ENCODE measurements at regions not wholly inside any gene's neighbourhood (a gene's known extent, or its start where the extent isn't known, plus 50 kb on each side); places are given as distances from the start of the nearest gene placed in this dataset.
A peak's percentile ranks its signal among the peaks of the same experiment; 100 is the strongest.

DNA sequence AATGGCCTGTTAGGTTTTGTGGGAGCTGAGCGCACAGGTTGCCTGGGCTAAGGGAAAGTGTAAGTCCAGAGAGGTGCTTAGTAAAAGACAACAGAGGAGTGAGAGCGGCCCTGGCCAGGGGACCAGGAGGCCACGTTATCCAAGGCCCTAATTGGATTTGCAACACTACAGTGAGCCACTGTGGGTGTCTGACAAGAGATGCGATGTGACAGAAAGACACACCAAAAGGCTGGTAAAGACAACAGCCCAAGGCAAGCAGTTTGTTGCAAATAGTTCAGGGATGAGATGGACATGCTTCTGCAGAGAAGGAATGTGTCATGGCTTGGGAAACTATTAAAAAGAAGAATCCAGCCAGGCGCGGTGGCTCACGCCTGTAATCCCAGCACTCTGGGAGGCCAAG, 162.7 kb upstream of the KIT start:
- no peak for DNase-seq (ENCODE audit: low spot score)

DNA sequence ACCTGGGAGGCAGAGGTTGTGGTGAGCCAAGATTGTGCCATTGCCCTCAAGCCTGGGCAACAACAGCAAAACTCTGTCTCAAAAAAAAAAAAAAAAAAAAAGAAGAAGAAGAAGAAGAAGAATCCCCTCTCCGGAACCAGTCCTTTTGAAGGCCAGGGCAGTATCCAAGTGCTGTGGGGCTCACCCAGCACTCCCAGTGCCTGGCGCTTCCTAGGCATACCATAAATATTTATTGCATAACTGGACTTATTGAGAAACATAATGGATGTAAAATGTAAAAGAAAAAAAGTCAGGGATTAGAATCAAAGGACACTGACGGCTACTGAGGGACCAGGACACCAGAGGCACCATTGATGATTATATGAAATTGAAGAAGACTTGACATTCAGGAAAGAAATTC, 162.1 kb upstream of the KIT start:
- no peak for DNase-seq (ENCODE audit: low spot score)

DNA sequence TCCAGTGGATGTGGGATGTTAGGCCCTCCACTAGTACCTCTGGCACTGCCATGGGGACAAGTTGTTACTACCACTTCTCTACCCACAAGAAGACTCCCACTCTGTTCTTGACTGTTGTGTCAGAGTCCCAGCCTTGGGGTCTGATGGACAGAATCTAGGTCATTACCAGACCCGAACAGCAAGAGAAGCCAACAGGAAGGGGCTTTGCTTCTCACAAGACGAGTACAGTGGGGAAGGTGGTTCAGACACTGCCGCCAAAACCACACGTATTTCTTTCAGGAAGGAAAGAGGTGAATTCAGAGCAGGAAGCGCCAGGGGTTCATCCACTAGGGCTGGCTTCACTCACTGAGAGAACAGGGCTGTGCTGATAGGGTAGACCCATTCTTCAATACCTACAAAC, 161.3 kb upstream of the KIT start:
- no peak for DNase-seq (ENCODE audit: low spot score)

DNA sequence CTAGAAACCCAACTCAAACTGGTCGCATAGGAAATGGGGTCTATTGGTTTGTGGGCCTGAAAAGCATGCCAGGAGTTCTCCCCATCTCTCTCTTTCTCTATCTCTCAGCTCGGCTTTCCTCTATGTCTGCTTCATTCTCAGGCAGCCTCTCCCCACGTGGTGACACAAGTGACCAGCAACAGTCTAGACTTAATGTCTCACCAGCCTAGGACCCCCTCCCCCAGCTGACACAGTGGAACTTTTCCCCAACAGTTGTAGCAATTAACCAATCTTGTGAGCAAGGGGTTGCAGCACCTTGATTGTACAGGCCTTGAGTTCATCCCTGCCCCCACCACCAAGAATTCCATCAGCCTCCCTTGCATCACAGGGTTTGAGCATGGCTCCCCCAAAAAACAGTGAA, 159.8 kb upstream of the KIT start:
- DNase-seq (ENCODE audit: low spot score) = no peak

DNA sequence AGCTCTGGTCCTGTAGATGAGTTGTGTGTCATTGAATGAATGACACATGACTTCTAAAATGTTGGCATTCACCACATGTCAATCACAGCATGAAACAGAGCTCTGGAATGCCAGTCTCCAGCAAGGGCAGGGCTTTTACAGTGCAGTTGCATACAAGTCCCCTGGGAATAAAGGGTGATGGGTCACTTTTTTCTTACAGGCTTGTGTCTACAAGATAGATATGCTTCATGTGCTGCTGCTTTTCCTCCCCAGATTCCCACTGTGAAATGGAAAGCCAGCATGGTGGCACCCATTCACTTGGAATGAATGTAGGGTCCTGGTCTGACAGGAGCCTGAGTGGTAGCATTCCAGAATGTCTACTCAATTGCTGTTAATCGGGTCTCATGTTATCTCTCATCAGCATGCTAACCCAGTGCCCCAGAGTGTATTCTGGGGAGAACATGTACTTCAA, 159.1 kb upstream of the KIT start:
- peak; percentile 14 for DNase-seq (ENCODE audit: low spot score)

DNA sequence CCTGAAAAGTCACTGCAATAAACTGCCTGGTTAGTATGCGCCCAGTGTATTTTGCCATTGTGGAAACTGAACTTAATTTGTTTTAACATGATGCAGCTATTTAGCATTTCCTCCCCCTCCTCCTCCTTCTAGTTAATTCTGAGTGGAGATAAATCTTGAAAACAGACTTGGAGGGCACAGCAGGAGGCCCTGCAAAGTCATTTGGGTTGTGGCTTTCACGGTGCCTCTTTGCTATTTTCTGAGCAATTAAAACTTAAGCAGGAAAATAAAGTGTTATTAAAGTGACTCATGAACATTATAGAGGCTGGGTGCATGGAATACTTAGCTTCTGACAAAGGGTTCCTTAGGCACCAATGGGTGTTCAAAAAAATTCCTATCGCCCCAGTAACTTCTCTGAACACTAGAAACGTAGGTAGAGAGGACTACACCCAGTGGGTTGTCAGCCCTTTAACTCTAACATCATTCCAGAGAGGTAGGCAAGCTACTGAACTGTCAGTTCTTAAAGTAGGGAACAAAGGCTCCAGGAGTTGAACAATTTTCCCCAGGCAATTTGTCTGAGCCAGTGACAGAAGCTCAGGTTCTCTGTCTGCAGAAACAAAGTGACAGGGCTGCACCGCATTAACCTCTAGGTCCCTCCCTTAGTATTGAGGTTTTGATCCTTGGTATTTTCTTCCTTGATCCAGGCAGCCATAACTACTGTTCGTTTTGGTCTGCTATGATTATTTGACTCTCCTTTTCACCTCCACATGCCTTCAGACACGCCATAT, 158.3 kb upstream of the KIT start:
- peak; percentile 10 for DNase-seq (ENCODE audit: low spot score)

DNA sequence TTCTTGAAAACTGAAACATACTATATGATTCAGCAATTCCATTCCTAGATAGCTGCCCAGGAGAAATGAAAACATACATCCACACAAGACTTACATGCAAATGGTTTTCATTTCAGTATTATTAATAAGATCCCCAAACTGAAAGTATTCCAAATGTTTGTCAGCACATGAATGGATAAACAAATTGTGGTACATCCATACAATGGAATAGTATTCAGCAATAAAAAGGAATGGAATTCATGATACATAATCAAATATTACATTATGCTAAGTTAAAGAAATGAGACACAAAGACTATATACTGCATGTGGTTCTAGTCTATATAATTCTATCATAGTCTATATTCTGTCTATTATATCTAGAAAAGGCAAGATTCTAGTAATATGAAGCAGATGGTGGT, 152.4 kb upstream of the KIT start:
- no peak for DNase-seq (ENCODE audit: low spot score)

DNA sequence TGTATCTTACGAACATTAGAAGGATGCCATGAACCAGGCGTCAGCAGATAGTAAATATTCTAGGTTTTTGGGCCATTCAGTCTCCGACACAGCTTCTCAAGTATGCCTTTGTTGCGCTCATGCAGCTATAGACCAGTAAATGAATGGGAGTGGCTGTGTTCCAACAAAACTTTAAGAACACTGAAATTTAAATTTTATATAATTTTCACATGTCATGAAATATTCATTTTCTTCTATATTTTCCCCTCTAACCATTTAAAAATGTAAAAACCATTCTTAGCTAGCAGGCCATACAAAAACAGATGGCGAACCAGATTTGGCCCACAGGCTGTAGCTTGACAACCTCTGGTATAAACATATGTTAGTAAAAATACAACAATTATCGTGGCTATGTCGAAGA, 151.8 kb upstream of the KIT start:
- no peak for DNase-seq (ENCODE audit: low spot score)

DNA sequence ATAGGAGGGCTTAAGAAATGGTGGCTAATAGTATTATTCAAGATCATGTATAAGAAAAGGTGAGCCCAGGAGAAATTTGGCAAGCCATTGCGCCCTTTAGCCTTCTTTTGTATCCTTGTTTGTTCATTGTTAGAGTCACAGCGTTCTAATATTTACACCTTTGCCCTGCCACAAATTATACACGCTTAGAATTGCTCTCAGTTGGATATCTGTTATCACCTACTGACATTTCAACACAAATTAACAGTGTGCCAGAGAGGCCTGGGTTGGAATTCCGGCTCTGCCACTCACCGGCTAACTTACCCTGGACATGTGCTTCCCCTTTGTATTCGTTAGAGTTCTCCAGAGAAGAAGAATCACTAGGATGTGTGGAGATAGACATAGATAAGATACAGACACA, 148.7 kb upstream of the KIT start:
- DNase-seq (ENCODE audit: low spot score) = no peak

DNA sequence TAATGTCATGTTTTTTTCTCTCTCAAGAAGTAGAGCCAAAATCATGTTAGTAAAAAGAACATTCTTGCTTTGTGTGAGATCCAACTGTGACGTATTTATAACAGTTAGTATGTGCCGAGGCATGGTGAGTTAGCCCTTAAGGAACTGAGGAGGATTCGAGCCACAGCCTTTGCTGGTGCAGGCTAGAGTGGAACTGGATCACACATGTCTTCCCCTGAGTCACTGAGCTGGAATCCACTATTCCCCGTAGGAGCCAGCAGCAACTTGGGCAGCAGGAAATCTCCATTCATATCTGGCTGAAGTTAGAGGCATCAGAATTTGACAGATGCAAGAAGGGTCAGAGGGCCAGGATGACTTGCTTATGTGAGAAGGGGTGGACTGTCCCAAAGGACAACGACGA, 144.6 kb upstream of the KIT start:
- DNase-seq (ENCODE audit: low spot score) = no peak

DNA sequence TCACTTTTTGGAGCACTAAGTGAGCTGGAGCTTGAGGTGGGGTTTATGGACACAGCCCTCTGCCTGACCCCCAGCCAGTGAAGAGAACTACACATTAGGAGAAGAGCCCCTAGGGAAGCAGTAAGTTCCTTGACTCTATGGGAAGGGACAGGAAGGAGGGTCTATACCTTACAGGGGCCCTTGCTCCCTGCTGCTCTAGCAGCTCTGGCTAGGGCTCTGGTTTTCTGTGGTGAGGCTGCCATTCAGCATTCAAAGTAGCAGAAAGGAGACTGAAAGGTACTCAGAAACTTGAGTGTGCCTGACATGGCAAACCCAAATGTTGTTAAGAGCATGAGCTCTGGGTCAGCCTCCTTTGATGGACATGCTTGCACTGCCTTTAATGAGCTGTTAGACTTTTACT, 144.0 kb upstream of the KIT start:
- no peak for DNase-seq (ENCODE audit: low spot score)

DNA sequence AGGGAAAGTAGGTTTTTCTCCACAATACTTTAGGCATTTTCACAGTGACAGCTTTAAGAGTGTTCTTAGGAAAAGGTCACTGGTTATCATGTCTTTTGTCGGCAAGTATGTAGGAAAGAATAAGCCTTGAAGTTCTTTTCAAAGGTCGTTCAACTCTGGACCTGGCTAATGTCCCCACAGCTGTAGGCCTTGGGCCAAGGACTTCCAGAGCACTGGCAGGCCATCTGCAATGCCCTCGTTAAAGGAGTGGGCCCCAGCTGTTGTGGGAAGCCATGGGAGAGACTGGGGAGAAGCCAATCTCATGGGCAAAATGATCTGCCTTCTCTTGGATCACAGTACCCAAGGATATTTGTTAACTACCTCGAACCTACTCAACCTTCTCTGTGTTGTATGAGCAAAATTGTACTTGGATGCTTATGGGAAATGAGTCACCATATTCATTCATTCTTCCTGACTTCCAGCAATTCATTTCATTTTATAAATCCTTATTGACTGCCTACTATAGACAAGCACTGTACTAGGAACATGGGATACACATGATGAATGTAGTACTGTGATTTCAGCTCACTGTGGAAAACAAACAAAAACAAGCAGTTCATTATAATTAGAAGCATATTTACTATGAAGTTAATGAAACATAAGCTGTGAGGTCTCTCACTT, 141.1 kb upstream of the KIT start:
- no peak for DNase-seq (ENCODE audit: low spot score)

DNA sequence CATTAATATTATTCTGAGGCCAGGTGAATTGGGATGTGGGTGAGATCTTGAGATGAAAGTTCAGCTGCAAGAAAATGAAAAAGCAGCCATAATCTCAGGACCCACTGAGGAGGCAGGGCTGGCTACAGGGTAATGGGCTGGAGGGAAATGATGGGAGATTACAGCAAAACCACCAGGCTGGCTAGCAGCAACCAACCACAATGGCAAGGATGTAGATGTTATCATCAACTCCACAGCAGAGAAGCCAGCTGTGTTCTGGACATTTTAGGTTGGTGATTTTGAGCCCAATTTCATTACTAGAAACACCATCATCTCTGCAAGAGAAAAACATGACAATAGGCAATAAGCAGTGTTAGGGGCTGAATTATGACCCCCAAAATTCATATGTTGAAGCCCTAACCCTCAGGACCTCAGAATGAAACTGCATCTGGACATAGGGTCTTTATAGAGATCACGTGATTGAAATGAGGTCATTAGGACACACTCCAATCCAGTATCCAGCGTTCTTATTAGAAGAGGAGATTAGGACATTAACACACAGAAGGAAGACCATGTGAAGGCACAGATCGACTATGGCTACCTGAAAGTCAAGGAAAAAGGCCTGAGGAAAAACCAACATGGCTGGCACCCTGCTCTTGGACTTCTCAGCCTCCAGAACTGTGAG, 139.8 kb upstream of the KIT start:
- no peak for DNase-seq (ENCODE audit: low spot score)

DNA sequence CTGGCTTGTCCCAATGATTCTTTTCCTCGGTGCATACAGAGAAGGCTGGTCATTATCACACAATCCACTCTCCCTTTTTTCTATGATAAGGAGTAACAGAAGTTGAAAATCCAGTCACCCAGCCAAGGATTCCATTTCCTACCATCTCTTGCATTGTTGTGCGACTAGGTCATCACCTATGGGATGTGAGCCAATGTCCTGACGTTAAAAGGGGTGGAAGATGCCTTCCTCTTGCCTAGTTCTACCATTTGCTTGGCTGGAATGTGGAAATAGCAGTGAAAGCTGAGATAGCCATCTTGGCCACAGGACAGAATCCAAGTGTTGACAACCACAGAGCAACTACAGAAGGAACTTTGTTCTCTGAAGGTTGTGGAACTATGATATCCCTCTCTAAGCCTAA, 132.2 kb upstream of the KIT start:
- peak; percentile 12 for DNase-seq (ENCODE audit: low spot score)

DNA sequence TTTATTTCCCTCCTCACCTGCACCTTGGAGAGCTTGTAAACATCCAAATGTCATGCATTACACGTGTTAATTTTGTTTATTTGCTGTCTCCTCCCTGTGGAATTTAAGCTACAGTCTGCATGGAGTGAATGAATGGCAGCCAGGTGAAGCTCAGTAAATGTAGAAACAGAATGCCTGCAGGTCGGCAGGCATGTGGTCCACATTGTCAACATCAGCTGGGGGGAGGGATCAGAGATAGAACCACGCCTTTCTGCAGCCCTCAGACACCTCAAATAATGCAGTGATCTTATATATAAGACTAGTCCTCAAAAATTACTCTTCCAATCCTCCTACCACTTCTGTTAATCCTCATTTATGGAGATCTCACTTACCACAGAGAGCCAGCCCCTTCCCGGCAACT, 131.2 kb upstream of the KIT start:
- DNase-seq (ENCODE audit: low spot score) = no peak

DNA sequence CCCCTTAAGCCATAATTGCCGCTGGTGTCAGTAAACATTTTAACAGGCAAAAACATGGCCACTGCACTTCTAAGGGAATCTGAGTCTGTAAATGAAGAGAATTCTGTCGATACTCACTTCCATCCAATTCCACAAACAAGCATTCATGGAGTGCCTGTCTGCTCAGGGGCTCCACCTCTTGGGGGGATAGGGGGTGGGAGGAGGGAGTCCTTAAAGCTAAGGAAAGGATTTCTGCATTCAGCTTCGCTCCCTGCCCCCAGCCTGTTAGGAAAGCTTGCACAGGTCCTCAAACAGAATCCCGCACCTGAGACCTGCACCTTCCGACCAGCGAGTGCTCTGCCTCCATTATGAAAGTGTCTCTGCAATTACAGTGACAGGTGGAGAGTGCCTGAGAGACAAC, 130.2 kb upstream of the KIT start:
- peak; percentile 26 for DNase-seq (ENCODE audit: low spot score)

DNA sequence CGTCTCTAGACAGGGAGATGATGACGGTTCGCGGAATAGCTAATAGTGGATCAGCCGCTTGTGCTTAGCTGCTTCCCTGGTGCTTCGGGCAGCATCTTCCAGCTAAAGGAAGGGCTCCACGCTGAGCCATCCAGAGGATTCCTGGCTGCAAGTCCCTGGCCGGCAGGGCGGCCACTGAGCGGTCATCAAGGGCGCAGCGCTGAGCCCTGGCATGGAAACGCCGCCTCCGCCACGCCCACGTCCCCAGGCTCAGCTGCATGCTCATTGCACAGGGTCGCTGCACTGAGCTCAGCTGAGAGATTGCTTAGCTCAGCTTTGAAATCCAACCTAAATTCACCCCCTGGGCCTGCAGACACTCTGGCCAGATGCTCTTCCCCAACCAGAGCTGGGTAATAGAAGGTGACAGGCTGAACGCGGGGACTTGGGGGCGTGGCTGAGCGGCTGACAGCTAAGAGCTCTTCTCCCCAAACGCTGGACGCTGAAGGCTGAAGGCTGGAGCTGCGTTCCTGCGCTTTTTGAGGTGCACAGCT, 118.2 kb upstream of the KIT start:
- peak; percentile 79 for DNase-seq (ENCODE audit: low spot score)

DNA sequence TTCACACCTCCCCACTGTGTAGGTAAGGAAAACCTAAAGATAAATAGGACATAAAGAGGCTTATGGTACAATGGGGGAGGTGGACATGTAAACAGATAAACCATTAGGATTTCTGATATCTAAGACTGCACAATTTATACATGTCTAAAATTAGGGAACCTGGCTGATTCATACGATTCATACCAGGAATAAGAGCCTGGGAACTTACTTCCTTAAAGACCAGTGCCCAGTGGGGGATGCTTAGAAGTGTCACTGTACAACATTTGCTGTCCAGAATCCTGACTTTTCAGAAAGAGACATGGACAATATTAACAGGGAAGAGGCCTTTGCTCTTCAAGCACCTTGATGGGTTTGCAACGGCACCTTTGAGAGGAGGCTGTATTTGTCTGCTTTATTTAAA, 116.8 kb upstream of the KIT start:
- no peak for DNase-seq (ENCODE audit: low spot score)

DNA sequence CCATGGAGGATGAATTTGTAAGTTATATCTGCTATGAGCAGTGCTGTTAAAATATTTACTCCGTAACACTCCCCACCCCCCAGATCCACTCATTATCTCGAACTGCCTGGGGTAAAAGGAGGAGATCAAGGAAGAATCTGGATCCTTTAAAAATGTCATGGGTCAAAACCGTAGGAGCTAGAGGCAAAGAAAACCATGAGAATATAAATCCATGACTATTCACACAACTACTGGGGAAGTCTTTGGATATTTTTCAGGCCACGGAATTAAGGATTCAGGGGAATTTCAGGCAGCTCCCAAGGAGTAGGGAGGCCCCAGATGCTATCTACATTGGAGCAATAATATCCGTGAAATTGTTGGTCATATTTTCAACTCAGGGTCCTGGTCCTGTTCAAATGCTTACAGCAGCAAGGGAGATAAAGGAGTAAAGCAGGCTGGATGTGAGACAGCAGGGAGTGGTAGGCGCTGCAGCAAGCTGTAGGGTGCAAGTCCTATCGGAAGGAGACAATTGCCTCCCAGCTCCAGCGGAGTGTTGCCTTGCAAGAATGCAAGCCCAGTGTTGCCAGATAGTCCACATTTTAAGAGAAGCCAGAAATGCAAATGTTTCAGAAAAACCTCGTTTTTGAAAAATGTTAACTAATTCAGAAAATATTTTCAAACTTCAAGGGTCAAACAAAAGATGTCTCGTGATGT, 116.2 kb upstream of the KIT start:
- DNase-seq (ENCODE audit: low spot score) = no peak

DNA sequence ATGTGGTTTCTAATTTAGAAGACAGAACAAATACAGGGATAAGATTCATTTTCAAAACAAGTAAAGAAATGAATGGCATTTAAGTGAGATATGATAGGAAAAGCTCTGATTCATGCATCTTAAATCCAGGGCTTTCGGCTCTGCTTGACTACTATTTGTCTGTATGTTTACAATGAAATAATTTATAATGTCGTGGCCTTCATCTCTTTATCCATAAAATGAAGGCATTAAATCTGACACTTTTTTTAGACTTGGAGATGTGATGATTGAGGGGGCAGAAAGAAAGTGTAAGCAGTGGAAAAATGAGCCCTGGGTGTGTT, 115.7 kb upstream of the KIT start:
- no peak for DNase-seq (ENCODE audit: low spot score)

DNA sequence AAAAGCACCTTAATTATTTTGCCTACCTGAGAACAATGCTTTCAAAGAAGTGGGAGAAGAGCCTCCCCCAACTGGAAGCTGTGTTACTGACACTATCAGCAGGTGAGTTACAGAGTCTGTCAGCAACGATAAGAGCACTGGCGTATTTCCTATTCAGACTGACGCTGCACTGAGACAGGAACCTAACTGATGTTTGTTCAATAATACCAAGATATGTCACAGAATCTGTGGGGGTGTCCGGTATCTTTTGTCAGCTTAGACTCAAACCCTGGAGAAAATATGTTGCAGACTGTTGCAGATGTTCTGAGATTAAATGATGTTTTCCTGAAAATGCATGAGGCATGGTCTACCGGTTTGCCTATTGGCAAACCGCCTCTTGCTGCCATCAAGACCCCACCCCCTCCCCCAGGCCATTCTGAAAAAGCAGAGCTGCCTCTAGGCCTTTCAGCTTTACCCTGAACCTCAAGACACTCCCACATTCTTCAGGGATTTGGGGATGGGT, 115.2 kb upstream of the KIT start:
- no peak for DNase-seq (ENCODE audit: low spot score)

DNA sequence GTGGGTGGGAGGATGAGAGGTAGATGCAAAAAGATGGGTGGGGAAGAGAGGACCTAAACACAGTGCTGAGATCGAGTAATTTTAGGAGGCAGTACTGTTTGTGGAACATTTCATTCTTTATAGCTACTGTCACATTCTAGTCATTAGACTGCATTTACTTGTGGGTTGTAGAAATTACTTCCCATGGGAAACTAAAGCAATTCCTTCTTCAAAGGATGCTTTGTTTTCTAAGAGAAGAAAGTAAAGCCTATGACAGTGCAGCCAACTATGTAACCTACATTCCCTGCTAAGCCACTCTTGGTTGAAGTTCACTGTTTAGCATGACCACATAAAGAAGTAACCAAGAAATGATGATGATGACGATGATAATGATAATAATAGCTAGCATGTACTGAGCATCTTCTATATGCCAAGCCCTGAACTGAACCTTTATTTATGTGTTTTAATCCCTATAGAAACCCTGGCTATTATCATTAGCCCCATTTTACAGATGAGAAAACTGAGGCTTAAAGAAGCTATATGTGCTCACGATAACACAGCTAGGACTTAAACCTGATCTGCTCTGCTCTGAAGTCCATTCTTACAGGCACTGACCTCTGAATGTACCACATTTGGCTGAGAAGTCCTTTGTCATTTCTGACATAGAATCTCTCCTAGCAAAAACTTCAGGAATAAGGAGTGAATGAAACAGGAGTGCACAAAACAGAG, 114.5 kb upstream of the KIT start:
- DNase-seq (ENCODE audit: low spot score) = no peak
